ENCODE measurements at regions not wholly inside any gene's neighbourhood (a gene's known extent, or its start where the extent isn't known, plus 50 kb on each side); places are given as distances from the start of the nearest gene placed in this dataset.

DNA sequence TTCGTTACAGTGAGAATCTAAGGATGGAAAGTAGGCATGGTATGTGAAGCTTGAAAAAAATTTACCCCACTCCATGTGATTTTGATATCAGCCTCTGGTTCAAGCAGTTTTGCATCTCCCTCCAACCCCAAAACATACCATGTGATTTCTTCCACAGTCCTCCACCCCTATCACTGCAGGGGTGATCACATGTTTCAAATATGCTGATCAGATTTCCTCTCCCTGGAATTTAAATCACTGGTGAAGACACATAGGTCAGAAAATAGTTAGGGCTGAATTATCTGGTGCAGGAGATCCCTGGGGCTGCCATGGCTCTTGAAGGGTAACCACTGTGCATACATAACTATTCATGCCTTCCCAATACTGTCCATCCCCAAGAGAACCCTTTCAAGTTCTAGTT, 119.7 kb upstream of the THRB start:
- CTCF ChIA-PET: no interaction called here
- H3K36me3 Mint-ChIP-seq: no peaks in the 10 kb centered on the region
- H3K27me3 Mint-ChIP-seq: no peaks in the 10 kb centered on the region
- no peaks in the 10 kb centered on the region for H3K9me3 Mint-ChIP-seq
- no peak for DNase-seq
- H3K27ac Mint-ChIP-seq: no peak overlapping the region
- H3K4me3 Mint-ChIP-seq: no peak overlapping the region
- no peaks in the 10 kb centered on the region for H3K4me1 Mint-ChIP-seq

DNA sequence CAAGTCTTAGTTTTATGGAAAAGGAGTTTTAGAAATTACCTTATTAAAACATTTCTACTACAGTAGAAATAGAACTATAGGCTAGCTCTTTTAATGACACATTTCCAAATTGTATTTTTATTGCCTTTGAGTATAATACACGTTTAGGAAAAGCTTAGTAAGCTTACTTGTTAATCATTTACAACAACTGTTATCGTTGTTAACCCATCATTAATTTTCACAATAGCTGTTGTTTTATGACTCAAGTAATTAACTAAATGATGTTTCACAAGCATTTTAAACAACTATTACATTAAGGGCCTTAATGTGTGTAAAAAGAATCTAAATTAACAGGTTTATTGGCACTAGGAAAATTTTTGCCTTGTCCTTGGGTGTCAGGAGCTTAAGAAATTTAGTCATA, 120.5 kb upstream of the THRB start:
- Mint-ChIP-seq H3K27me3 (no peaks in the 10 kb centered on the region), H3K36me3 (no peaks in the 10 kb centered on the region), H3K4me3 (no peak overlapping the region), H3K4me1 (no peaks in the 10 kb centered on the region), H3K9me3 (no peaks in the 10 kb centered on the region), H3K27ac (no peak overlapping the region)
- CTCF ChIA-PET: no interaction called here
- DNase-seq: no peak

DNA sequence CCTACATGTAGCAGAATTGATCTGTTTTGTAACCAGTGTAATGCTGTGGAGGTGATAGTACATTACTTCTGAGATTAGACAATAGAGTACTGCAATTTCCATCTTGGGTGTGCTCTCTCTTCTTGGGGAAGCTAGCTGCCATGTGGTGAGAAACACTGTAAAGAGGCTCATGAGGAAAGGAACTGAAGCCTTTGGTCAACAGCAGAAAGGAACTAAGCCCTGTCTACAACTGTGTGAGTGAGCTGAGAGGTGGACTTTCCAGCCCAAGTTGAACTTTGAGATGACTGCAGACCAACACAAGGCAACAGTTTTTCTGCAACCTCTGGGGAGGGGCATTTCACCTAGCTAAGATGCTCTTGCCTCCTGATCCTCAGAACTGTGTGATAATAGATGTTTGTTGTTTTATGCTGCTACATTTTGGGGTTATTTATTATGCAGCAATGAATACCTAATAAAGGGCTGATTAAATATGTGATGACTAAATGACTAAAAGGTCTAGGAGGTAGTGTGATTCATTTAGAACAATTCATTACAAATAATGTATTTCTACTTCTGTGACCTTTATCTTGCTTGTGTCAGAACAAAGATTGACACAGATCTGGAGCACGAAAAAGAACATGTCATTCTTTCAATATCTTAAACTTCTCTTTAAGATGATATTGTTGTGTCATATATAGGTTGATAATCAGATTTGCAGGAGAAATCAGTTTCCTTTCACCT, 121.6 kb upstream of the THRB start:
- H3K27ac Mint-ChIP-seq: no peak overlapping the region
- DNase-seq: no peak
- no peaks in the 10 kb centered on the region for H3K4me1 Mint-ChIP-seq
- no peaks in the 10 kb centered on the region for H3K9me3 Mint-ChIP-seq
- H3K36me3 Mint-ChIP-seq: no peaks in the 10 kb centered on the region
- H3K4me3 Mint-ChIP-seq: no peak overlapping the region
- CTCF ChIA-PET: no interaction called here
- H3K27me3 Mint-ChIP-seq: no peaks in the 10 kb centered on the region

DNA sequence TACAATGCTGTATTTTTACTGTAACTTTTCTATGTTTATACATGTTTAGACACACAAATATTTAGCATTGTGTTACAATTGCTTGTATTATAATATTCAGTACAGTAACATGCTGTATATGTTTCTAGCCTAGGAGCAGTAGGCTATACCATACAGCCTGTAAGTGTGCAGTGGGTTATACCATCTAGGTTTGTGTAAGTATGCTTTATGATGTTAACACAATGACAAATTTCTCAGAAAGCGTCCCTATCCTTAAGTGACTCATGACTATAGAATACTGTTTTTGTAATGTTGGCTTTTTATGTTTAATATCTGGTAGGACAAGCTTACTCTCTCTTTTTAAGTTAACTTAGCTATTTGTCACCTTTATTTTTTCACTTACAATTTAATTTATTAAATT, 127.5 kb upstream of the THRB start:
- Mint-ChIP-seq H3K27ac (no peak overlapping the region), H3K9me3 (peaks cover 2% of the 10 kb centered on the region), H3K36me3 (no peaks in the 10 kb centered on the region), H3K4me1 (no peaks in the 10 kb centered on the region), H3K4me3 (no peak overlapping the region), H3K27me3 (no peaks in the 10 kb centered on the region)
- no peak for DNase-seq
- CTCF ChIA-PET: no interaction called here

DNA sequence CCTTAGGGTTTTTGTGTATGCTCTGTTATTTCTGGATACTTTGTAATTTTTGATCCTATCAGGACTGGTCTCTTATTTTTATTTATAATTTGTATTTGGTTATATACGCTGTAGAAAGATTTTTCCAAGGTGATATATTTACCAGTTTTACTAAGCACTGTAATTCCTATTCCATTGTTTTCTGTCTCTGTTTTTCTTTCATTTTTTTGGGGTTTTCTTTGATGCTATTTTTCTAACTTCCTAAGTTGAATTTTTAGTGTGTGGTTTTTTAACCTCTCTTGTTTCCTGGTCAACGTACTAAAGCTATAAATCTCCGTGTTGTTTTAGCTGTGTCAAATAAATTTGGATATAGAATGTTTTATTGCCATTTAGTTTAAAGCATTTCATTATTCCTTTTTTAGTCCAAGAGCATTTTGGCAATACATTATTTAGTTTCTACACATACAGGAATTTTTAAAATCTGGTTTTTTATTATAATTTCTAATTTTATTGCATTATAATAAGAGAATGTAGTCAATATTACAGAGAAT, 128.1 kb upstream of the THRB start:
- Mint-ChIP-seq H3K9me3 (peaks cover 2% of the 10 kb centered on the region), H3K36me3 (no peaks in the 10 kb centered on the region)

DNA sequence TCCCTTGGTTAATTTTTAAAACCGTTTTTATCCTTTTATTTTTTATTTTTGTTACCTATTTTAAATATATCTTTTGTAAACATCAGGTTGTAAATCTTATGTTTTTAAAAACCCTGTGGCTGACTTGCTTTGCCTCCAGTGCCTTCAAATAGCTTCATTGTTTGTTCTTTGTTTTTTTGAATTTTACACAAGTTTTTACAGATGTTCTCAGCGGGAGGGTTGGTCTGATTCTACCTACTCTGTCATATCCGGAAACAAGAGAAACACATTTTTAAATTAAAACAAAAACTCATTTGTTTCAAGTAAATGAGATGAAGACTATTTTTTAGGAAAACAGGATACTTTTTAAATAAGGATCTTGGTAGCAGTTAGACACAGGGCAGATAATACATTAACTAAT, 129.0 kb upstream of the THRB start:
- Mint-ChIP-seq H3K9me3 (peaks cover 2% of the 10 kb centered on the region), H3K4me3 (no peak overlapping the region), H3K36me3 (no peaks in the 10 kb centered on the region), H3K27ac (no peak overlapping the region), H3K4me1 (no peaks in the 10 kb centered on the region), H3K27me3 (no peaks in the 10 kb centered on the region)
- CTCF ChIA-PET: no interaction called here
- no peak for DNase-seq

More for the DNA sequence above, 128.1 kb upstream of the THRB start:
- H3K4me3 Mint-ChIP-seq: no peak overlapping the region
- H3K4me1 Mint-ChIP-seq: no peaks in the 10 kb centered on the region
- CTCF ChIA-PET: no interaction called here
- no peak for DNase-seq
- H3K27ac Mint-ChIP-seq: no peak overlapping the region
- no peaks in the 10 kb centered on the region for H3K27me3 Mint-ChIP-seq

DNA sequence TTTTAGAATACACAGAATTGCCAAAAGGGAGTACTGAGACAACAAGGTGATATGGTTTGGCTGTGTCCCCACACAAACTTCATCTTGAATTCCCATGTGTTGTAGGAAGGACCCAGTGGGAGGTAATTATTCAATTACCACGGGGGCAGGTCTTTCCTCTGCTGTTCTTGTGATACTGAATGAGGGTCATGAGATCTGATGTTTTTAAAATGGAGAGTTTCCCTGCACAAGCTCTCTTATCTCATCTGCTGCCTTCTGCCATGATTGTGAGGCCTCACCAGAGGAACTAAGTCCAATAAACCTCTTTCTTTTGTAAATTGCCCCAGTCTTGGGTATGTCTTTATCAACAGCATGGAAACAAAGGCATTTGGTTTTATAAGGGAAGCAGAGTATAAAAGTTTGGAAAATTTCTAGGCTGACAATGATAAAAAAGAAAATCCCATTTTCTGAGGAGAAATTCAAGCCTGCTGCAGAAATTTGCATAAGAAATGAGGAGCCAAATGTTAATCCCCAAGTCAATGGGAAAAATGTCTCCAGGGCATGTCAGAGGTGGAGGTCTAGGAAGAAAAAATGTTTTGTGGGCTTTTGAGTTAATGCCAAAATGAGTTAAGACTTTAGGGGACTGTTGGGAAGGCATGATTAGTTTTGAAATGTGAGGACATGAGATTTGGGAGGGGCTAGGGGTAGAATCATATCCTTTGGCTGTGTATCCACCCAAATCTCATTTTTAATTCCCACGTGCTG, 130.5 kb upstream of the THRB start:
- DNase-seq: no peak
- CTCF ChIA-PET: no interaction called here
- no peaks in the 10 kb centered on the region for H3K27me3 Mint-ChIP-seq
- H3K9me3 Mint-ChIP-seq: peaks cover 2% of the 10 kb centered on the region
- no peaks in the 10 kb centered on the region for H3K36me3 Mint-ChIP-seq
- no peak overlapping the region for H3K27ac Mint-ChIP-seq
- no peak overlapping the region for H3K4me3 Mint-ChIP-seq
- no peaks in the 10 kb centered on the region for H3K4me1 Mint-ChIP-seq

DNA sequence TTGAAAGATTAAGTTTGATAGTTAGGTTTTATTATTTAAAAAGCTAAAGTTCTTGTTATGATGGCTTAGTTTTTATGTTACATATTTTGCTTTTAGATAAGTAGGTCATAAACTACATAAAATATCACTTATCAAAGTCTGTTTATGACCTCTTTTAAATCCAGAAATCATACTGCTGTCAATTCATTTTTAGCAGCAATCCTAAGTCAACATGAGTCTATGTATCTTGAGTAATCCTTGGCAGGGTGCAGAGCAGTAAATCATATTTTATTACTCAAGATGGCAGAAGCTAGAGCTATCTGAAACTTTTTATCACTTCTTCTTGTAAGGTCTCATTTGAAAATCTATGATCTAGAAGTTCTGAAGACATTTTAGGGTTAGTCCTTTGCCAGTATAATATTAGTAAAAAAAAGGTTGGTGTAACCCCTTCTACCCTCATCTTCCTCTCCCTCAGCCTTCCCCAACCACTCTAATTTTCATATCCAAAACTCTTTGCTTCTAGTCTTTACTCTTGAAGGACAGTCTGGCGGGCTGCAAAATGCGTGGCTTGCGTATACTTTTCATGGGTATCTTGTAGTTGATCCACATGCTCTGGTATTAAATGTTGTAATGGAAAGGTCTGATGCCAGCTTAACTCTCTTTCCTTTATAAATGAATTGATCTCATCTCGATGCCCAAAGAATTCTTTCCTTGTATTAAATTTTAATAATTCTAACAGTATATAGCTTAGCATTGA, 134.0 kb upstream of the THRB start:
- Mint-ChIP-seq H3K36me3 (no peaks in the 10 kb centered on the region), H3K4me1 (no peaks in the 10 kb centered on the region), H3K27me3 (no peaks in the 10 kb centered on the region), H3K9me3 (peaks cover 2% of the 10 kb centered on the region), H3K27ac (no peak overlapping the region), H3K4me3 (no peak overlapping the region)
- no peak for DNase-seq
- CTCF ChIA-PET: no interaction called here

DNA sequence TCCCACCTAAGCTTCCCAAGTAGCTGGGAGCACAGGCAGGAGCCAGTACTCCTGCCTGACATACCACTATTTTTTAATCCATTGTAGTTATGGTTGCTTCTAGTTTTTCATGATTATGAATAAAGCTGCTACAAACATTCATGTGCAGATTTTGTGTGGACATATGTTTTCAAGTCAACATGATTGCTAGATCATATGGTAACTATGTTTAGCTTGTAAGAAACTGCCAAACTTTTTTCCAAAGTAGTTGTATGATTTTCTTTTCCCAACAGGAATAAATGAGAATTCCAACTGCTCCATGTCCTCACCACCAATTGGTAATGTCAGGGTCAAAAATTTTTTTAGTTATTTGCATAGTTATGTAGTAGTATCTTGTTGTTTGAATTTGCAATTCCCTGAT, 136.8 kb upstream of the THRB start:
- Mint-ChIP-seq H3K9me3 (peaks cover 5% of the 10 kb centered on the region), H3K27ac (no peak overlapping the region), H3K36me3 (no peaks in the 10 kb centered on the region), H3K4me3 (no peak overlapping the region), H3K27me3 (no peaks in the 10 kb centered on the region), H3K4me1 (no peaks in the 10 kb centered on the region)
- CTCF ChIA-PET: no interaction called here
- DNase-seq: no peak

DNA sequence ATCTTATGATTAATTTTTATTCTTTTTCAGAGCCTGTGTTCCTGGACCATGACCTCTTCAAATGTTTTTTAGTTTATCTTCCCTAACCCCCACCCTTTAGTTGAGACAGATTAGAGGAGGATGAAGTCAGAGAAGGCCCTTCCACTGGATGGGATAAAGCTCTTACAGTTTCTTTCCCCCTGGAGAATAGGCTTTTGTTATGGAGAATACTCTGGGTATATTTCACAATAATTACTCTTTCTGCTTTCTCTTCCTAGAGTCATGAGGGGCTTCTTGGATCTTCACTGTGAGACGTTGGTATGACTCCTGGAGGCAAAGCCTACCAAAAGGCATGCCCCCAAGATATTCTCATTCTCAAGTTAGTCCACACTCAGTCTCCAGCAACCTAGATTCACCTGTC, 144.4 kb upstream of the THRB start:
- Mint-ChIP-seq H3K27me3 (no peaks in the 10 kb centered on the region), H3K9me3 (peaks cover 5% of the 10 kb centered on the region), H3K4me1 (no peaks in the 10 kb centered on the region), H3K4me3 (no peak overlapping the region), H3K27ac (no peak overlapping the region), H3K36me3 (no peaks in the 10 kb centered on the region)
- CTCF ChIA-PET: no interaction called here
- no peak for DNase-seq

DNA sequence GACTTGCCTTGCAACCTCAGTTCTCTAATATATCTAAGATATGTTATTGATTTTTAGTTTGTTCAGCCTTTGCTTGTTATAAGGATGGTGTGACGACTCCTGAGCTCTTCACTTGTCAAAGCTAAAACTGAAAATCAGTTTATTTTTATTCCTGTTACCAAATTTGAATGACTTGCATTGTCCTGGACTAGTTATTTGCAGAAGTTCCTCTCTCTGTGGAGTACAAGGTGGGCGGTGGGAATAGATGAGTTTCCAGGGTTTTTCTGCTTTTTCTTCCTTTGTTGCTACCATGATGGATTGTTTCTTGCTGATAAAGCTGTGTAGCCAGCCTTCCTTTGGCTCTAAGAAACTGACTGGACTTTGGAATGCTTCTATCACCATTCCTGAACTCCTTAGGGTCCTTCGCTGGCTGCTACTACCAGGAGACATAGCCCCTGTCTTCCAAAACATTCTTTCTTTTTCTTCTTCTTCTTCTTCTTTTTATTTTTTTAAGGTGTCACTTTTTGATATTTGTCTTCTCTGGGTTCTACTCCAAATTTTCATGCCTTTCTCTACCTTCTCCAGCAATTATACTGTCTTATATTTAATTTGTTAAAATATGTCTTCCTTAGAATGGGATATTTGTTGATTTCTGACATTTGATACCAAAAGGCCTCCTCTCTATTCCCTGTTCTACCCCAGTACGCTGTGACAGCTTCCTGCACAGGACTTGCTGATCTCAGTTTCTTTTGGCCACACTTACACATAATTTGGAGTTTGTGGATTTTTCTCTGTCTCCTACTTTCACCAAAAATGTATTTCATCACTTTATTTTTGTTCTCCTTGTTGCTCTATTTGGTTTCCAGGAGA, 145.1 kb upstream of the THRB start:
- H3K27ac Mint-ChIP-seq: no peak overlapping the region
- no peaks in the 10 kb centered on the region for H3K27me3 Mint-ChIP-seq
- H3K9me3 Mint-ChIP-seq: peaks cover 5% of the 10 kb centered on the region
- no peak overlapping the region for H3K4me3 Mint-ChIP-seq
- no peaks in the 10 kb centered on the region for H3K36me3 Mint-ChIP-seq
- DNase-seq: no peak
- H3K4me1 Mint-ChIP-seq: no peaks in the 10 kb centered on the region
- CTCF ChIA-PET: no interaction called here

DNA sequence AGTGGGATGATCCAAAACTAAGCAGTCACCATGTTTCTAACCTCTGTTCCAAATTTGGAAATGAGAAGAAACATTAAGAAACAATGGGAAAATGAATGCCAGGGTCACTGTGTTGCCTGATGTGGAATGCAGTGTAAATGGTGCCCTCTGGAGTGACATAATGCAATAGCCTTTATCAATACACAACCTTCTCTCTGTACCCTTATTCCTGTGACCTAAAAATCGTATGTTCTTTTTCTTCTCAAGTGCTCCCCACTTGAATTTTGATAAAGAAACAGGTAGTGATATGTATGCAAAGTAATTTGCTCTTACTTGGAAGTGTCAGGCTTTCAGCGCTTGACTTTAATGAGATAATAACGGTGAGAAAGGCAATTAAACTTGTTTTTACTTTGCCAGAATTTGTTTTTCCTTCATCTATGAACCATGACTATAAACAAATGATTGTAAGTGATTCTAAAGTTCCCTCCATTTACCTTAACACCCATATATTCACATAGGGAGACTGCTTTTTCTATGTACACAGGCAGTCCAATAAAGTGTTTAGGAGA, 145.8 kb upstream of the THRB start:
- DNase-seq: no peak

DNA sequence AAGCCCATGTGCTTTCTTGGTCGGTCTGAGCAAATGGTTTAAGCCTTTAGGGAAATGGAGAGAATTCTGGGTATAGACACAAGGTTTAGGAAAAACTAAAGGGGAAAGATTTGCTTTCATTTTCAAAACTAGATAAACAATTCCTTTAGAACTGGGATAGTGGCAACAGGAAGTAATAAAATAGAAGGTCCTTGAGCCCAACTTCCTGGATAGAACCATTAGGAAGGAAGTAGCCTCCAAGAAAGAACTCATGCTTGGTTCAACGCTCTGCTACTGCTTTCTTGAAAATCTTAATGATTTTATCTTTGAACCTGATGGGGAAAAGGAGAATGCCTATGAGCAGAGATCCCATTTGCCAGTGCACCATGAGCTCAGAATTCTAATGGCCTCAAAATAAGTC, 147.0 kb upstream of the THRB start:
- no peak overlapping the region for H3K4me3 Mint-ChIP-seq
- CTCF ChIA-PET: no interaction called here

More for the DNA sequence above, 145.8 kb upstream of the THRB start:
- Mint-ChIP-seq H3K4me1 (no peaks in the 10 kb centered on the region), H3K27ac (no peak overlapping the region), H3K9me3 (peaks cover 5% of the 10 kb centered on the region), H3K27me3 (no peaks in the 10 kb centered on the region), H3K4me3 (no peak overlapping the region), H3K36me3 (no peaks in the 10 kb centered on the region)
- CTCF ChIA-PET: interaction anchor here (0.9 kb wide), 1 partner anchor 50 kb away, joined by 3 read pairs; no protein-coding TSS in a partner anchor

DNA sequence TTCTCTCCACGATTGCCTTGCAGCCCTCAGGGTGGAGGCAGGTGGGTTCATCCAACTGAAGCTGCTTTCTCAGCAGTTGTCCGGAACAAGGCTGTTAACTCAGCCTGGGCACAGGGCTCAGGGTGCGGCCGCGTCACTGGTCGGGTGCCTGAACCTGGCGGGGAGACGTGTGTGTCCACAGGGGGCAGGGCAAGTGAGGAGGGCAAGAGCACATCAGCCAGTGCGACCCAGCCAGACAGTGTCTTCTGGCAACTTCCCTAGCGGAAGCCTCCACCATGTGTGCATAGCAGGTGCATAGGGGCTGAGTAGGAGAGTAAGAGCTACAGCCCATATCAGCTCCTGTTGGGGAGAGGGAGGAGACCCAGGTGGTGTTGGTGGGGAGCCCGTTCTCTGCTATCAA, 150.4 kb upstream of the THRB start:
- H3K4me1 Mint-ChIP-seq: no peaks in the 10 kb centered on the region
- no peaks in the 10 kb centered on the region for H3K36me3 Mint-ChIP-seq
- no peak for DNase-seq
- H3K27me3 Mint-ChIP-seq: no peaks in the 10 kb centered on the region
- CTCF ChIA-PET: no interaction called here
- no peak overlapping the region for H3K4me3 Mint-ChIP-seq
- H3K27ac Mint-ChIP-seq: no peak overlapping the region
- H3K9me3 Mint-ChIP-seq: no peaks in the 10 kb centered on the region

More for the DNA sequence above, 147.0 kb upstream of the THRB start:
- H3K27ac Mint-ChIP-seq: no peak overlapping the region
- H3K9me3 Mint-ChIP-seq: no peaks in the 10 kb centered on the region
- no peaks in the 10 kb centered on the region for H3K27me3 Mint-ChIP-seq
- DNase-seq: no peak
- no peaks in the 10 kb centered on the region for H3K36me3 Mint-ChIP-seq
- H3K4me1 Mint-ChIP-seq: no peaks in the 10 kb centered on the region
